ENCODE measurements at regions not wholly inside any gene's neighbourhood (a gene's known extent, or its start where the extent isn't known, plus 50 kb on each side); places are given as distances from the start of the nearest gene placed in this dataset.

- Histone ChIP-seq H3K4me1 (ENCODE audit: insufficient read depth, low read length) (no peaks in the 10 kb centered on the region), H3K4me3 (ENCODE audit: low read length) (no peak overlapping the region), H3K9ac (ENCODE audit: low read depth, low read length) (no peak overlapping the region), H3K27me3 (ENCODE audit: insufficient read depth, low read length) (no peaks in the 10 kb centered on the region), H3K27ac (ENCODE audit: low read depth, low read length) (no peak overlapping the region), H3K9me3 (ENCODE audit: insufficient read depth, low read depth, low read length) (no peaks in the 10 kb centered on the region), H3K36me3 (ENCODE audit: insufficient read depth, low read length) (no peaks in the 10 kb centered on the region)
- WGBS, result 84% methylated on average over 6 of the region's 6 CpGs
These were observed 109.9 kb downstream of the AIPL1 start for GRCh38 chr17:6325051-6325450.

GRCh38 chr17:6323626-6324356 lies 111.1 kb downstream of the AIPL1 start:
- Histone ChIP-seq H3K36me3 (ENCODE audit: insufficient read depth, low read length) (no peaks in the 10 kb centered on the region), H3K4me1 (ENCODE audit: insufficient read depth, low read length) (no peaks in the 10 kb centered on the region), H3K27me3 (ENCODE audit: insufficient read depth, low read length) (no peaks in the 10 kb centered on the region), H3K9me3 (ENCODE audit: insufficient read depth, low read depth, low read length) (no peaks in the 10 kb centered on the region), H3K27ac (ENCODE audit: low read depth, low read length) (no peak overlapping the region), H3K4me3 (ENCODE audit: low read length) (no peak overlapping the region), H3K9ac (ENCODE audit: low read depth, low read length) (no peak overlapping the region)
- 88% methylated on average over 17 of the region's 17 CpGs for WGBS

DNA sequence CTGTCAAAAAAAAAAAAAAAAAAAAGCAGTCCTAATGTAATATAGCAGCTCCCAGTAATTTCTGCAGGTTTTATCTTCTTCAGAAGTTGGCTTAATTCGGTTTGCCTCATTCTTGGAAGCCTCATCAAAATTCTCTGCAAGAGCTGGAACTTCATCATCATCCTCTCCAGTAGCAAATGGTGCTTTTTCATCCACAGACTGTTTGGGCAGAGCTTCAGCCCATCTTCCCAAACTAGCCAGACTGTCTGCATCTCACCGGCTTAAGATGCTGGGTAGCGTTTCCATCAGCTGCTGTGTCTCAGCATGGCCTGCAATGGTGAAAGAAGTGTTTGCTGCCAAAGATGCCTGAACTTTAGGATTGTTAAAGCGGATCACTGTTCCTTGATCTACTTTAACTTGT lies 112.6 kb downstream of the AIPL1 start:
- 90% methylated on average over 4 of the region's 4 CpGs for WGBS
- no peaks in the 10 kb centered on the region for H3K9me3 ChIP-seq (ENCODE audit: insufficient read depth, low read depth, low read length)
- H3K9ac ChIP-seq (ENCODE audit: low read depth, low read length), result no peak overlapping the region
- H3K4me3 ChIP-seq (ENCODE audit: low read length), result no peak overlapping the region
- no peaks in the 10 kb centered on the region for H3K27me3 ChIP-seq (ENCODE audit: insufficient read depth, low read length)
- H3K4me1 ChIP-seq (ENCODE audit: insufficient read depth, low read length), result no peaks in the 10 kb centered on the region
- H3K27ac ChIP-seq (ENCODE audit: low read depth, low read length), result no peak overlapping the region
- H3K36me3 ChIP-seq (ENCODE audit: insufficient read depth, low read length), result no peaks in the 10 kb centered on the region

DNA sequence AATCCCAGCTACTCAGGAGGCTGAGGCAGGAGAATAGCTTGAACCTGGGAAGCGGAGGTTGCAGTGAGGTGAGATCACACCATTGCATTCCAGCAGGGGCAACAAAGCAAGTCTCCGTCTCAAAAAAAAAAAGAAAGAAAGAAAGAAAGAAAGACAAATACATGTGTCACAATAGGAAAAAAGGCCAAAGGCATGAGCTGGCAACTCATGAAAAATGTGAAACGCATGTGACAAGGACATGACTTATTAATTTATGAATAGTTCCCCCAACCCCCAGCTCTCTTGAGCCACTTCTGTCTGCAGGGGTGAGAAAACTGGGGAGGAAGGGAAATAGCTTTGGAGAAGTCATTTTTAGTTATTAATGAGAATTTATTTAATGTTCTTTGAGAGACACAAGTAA lies 120.6 kb downstream of the AIPL1 start:
- H3K4me1 ChIP-seq (ENCODE audit: insufficient read depth, low read length), result no peaks in the 10 kb centered on the region
- H3K9ac ChIP-seq (ENCODE audit: low read depth, low read length), result no peak overlapping the region
- no peaks in the 10 kb centered on the region for H3K36me3 ChIP-seq (ENCODE audit: insufficient read depth, low read length)
- no peaks in the 10 kb centered on the region for H3K9me3 ChIP-seq (ENCODE audit: insufficient read depth, low read depth, low read length)
- 92% methylated on average over 3 of the region's 3 CpGs for WGBS
- no peaks in the 10 kb centered on the region for H3K27me3 ChIP-seq (ENCODE audit: insufficient read depth, low read length)
- no peak overlapping the region for H3K27ac ChIP-seq (ENCODE audit: low read depth, low read length)
- no peak overlapping the region for H3K4me3 ChIP-seq (ENCODE audit: low read length)

DNA sequence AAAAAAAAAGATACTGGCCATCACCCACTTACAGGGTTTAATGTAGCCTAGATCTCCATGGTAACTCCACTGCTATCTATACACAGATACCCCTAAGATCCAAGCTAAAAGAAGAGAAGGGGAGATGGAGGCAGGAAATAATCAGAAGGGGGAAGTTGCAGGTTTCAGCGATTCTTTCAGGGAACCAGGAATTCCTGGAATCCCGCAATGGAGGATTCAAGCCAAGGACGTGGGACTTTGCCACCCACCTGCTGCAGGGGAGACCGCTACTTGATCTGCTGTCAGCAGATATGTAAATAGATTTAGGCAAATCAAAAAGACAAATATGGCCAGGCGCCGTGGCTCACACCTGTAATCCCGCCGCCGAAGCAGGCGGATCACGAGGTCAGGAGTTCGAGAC lies 121.1 kb downstream of the AIPL1 start:
- H3K27ac ChIP-seq (ENCODE audit: low read depth, low read length), result no peak overlapping the region
- no peak overlapping the region for H3K4me3 ChIP-seq (ENCODE audit: low read length)
- 94% methylated on average over 12 of the region's 12 CpGs for WGBS
- H3K9ac ChIP-seq (ENCODE audit: low read depth, low read length), result no peak overlapping the region
- H3K9me3 ChIP-seq (ENCODE audit: insufficient read depth, low read depth, low read length), result no peaks in the 10 kb centered on the region
- no peaks in the 10 kb centered on the region for H3K4me1 ChIP-seq (ENCODE audit: insufficient read depth, low read length)
- no peaks in the 10 kb centered on the region for H3K36me3 ChIP-seq (ENCODE audit: insufficient read depth, low read length)
- H3K27me3 ChIP-seq (ENCODE audit: insufficient read depth, low read length), result no peaks in the 10 kb centered on the region

DNA sequence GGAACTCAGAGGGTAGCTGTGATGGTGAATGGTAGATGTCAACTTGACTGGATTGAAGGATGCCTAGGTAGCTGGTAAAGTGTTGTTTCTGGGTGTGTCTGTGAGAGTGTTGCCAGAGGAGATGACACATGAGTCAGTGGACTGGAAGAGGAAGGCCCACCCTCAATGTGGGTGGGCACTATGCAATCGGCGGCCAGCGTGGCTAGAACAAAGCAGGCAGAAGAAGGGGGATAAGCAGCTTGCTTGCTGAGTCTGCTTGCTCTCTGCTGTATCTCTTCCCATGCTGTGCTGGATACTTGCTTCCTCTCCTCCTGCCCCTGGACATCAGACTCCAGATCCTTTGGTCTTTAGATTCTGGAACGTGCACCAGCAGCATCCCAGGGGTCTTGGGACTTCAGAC lies 128.1 kb downstream of the AIPL1 start:
- Histone ChIP-seq H3K4me3 (ENCODE audit: low read length) (no peak overlapping the region), H3K9me3 (ENCODE audit: insufficient read depth, low read depth, low read length) (no peaks in the 10 kb centered on the region), H3K27ac (ENCODE audit: low read depth, low read length) (no peak overlapping the region), H3K9ac (ENCODE audit: low read depth, low read length) (no peak overlapping the region; the same call in 1 of the 2 replicates), H3K36me3 (ENCODE audit: insufficient read depth, low read length) (no peaks in the 10 kb centered on the region), H3K4me1 (ENCODE audit: insufficient read depth, low read length) (no peaks in the 10 kb centered on the region), H3K27me3 (ENCODE audit: insufficient read depth, low read length) (no peaks in the 10 kb centered on the region)
- 66% methylated on average over 4 of the region's 4 CpGs for WGBS

- WGBS, result 86% methylated on average over 11 of the region's 11 CpGs
- Histone ChIP-seq H3K4me3 (ENCODE audit: low read length) (no peak overlapping the region), H3K9ac (ENCODE audit: low read depth, low read length) (no peak overlapping the region), H3K27me3 (ENCODE audit: insufficient read depth, low read length) (no peaks in the 10 kb centered on the region), H3K9me3 (ENCODE audit: insufficient read depth, low read depth, low read length) (no peaks in the 10 kb centered on the region), H3K4me1 (ENCODE audit: insufficient read depth, low read length) (no peaks in the 10 kb centered on the region), H3K36me3 (ENCODE audit: insufficient read depth, low read length) (no peaks in the 10 kb centered on the region), H3K27ac (ENCODE audit: low read depth, low read length) (no peak overlapping the region)
These were observed 129.1 kb downstream of the AIPL1 start for GRCh38 chr17:6305613-6306360.

DNA sequence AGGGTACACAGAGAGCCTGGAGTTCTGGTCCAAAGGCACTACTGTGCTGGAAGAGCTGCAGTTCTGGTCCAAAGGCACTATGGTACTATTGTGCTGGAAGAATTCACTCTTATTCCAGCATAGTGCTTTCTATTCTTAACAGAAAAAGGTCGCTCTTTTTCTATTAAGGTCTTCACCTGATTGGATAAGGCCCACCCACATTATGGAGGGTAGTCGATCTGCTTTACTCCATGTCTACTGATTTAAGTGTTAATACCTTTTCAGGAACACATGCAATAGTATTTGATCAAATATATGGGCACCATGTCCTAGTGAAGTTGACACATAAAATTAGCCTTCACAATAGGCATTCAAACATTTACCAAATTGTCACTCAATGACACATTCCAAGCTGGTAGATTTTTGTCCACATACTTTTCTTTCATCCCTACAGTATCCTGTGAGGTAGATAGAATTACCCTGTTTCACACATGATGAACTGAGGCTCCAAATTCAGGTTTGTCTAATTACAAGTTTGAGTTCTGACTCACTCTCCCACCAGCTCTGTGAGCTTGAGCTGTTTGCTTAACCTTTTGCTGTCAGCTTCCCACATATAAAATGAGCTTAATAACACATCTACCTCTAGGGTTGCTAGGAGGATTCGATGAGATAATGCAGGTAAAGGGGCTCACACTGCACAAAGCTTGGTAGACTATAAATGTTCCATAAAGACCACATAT lies 129.9 kb downstream of the AIPL1 start:
- H3K27me3 ChIP-seq (ENCODE audit: insufficient read depth, low read length), result no peaks in the 10 kb centered on the region
- WGBS, result 100% methylated on average over 2 of the region's 3 CpGs

GRCh38 chr17:6303664-6304063 lies 131.3 kb downstream of the AIPL1 start:
- Histone ChIP-seq H3K36me3 (ENCODE audit: insufficient read depth, low read length) (no peaks in the 10 kb centered on the region), H3K4me3 (ENCODE audit: low read length) (no peak overlapping the region), H3K4me1 (ENCODE audit: insufficient read depth, low read length) (no peaks in the 10 kb centered on the region), H3K27ac (ENCODE audit: low read depth, low read length) (no peak overlapping the region), H3K9ac (ENCODE audit: low read depth, low read length) (no peak overlapping the region), H3K27me3 (ENCODE audit: insufficient read depth, low read length) (0 out of 2 replicates have a peak, but pooled peaks cover 2% of the 10 kb centered on the region), H3K9me3 (ENCODE audit: insufficient read depth, low read depth, low read length) (no peaks in the 10 kb centered on the region)
- 20% methylated on average over 5 of the region's 5 CpGs for WGBS

More for the DNA sequence above, 129.9 kb downstream of the AIPL1 start:
- H3K27ac ChIP-seq (ENCODE audit: low read depth, low read length), result no peak overlapping the region
- no peak overlapping the region for H3K9ac ChIP-seq (ENCODE audit: low read depth, low read length)
- H3K9me3 ChIP-seq (ENCODE audit: insufficient read depth, low read depth, low read length), result no peaks in the 10 kb centered on the region
- H3K4me3 ChIP-seq (ENCODE audit: low read length), result no peak overlapping the region
- no peaks in the 10 kb centered on the region for H3K36me3 ChIP-seq (ENCODE audit: insufficient read depth, low read length)
- no peaks in the 10 kb centered on the region for H3K4me1 ChIP-seq (ENCODE audit: insufficient read depth, low read length)

GRCh38 chr17:6299275-6299674 lies 135.6 kb downstream of the AIPL1 start:
- 75% methylated on average over 6 of the region's 6 CpGs for WGBS
- Histone ChIP-seq H3K9me3 (ENCODE audit: insufficient read depth, low read depth, low read length) (no peaks in the 10 kb centered on the region), H3K36me3 (ENCODE audit: insufficient read depth, low read length) (no peaks in the 10 kb centered on the region), H3K4me3 (ENCODE audit: low read length) (no peak overlapping the region), H3K27me3 (ENCODE audit: insufficient read depth, low read length) (0 out of 2 replicates have a peak, but pooled peaks cover 2% of the 10 kb centered on the region), H3K27ac (ENCODE audit: low read depth, low read length) (no peak overlapping the region), H3K4me1 (ENCODE audit: insufficient read depth, low read length) (no peaks in the 10 kb centered on the region), H3K9ac (ENCODE audit: low read depth, low read length) (no peak overlapping the region)

DNA sequence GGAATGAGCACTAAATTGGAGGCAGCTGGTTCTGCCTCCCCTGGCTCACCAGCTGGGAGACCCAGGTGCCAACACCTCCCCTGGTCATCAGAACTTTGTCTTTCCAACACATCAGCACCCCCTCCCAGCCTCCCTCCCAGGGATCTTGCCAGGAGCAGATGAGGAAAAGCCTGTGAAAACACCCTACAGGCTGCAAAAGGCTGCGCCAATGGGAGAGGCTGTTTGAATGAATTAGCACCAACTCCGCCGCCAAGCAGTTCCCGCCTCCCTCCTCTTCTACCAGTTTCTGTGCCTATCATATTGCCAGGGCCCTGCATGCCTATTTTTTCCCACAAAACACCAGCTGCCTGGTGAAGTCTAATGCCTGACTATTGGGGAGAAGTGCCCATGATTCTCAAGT lies 137.0 kb downstream of the AIPL1 start:
- no peaks in the 10 kb centered on the region for H3K9me3 ChIP-seq (ENCODE audit: insufficient read depth, low read depth, low read length)
- no peaks in the 10 kb centered on the region for H3K36me3 ChIP-seq (ENCODE audit: insufficient read depth, low read length)
- no peaks in the 10 kb centered on the region for H3K4me1 ChIP-seq (ENCODE audit: insufficient read depth, low read length)
- H3K9ac ChIP-seq (ENCODE audit: low read depth, low read length), result no peak overlapping the region
- H3K4me3 ChIP-seq (ENCODE audit: low read length), result no peak overlapping the region
- H3K27ac ChIP-seq (ENCODE audit: low read depth, low read length), result no peak overlapping the region
- WGBS, result 75% methylated on average over 4 of the region's 4 CpGs
- H3K27me3 ChIP-seq (ENCODE audit: insufficient read depth, low read length), result 0 out of 2 replicates have a peak, but pooled peaks cover 2% of the 10 kb centered on the region

All from HUES64 (cell line).